DLD1 (cell line): ENCODE measurements at regions not wholly inside any gene's neighbourhood (a gene's known extent, or its start where the extent isn't known, plus 50 kb on each side); places are given as distances from the start of the nearest gene placed in this dataset.

Experiments used
- in situ Hi-C: cut with HindIII; loops from 2 replicates; pipeline ENCODE4 v1.10.0; 2017; ENCODE audit warnings: low sequenced_read_pairs

DNA sequence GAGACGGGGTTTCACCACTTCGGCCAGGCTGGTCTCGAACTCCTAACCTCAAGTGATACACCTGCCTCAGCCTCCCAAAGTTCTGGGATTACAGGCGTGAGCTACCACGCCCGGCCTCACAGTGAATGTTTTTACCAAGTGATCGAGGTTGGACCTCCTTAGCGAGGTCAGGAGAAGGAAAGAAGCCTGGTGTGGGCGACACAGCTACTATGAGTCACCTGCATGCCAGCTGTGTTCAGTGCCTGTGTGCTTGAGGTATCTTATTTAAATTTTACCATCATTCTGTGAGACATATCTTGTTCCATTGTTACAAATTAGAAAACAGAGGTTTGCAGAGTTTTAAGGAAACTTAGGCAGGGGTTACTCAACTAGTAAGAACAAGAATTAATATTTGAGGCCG is 174.8 kb upstream of the DYNLRB2 start:
- in situ Hi-C loops = no loop called here

DNA sequence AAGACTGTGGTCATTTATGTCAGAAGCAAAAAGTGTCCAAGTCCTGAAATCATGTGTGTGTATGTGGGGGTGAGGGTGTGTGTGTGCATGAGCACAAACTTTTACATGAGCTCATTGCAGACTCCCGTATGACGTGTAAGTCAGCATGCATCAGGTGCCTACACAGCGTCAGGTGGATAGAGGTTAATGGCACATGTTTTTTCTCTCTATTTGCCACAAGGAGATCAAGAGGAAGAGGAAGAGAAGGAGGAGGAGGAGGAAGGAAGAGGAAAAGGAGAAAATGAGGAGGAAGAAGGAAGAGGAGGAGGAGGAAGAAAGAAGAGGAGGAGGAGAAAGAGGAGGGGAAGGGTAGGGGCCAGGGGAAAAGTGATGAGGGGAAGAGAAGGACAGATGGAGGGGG is 178.0 kb upstream of the DYNLRB2 start:
- in situ Hi-C loops = no loop called here

- in situ Hi-C loops = no loop called here
Observed at GRCh38 chr16:80356365-80356764, 184.4 kb upstream of the DYNLRB2 start.

DNA sequence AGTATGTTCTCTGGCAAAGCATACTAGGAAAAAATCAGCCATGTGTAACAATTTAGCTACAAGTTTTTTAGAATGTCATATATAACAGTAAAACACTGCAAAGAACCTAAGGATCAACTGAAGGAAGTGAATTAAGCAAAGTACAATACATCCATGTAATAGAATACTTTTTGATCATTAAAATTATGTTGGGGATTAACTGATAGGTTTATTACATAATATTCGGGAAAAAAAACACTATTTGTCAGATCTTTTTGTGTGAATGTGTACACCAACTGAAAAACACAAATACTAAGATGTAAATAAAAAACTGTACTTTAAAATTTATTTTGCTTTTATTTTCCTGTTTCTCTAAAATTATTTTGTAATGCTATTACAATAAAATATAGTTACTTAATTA is 185.5 kb upstream of the DYNLRB2 start:
- in situ Hi-C loops = no loop called here

DNA sequence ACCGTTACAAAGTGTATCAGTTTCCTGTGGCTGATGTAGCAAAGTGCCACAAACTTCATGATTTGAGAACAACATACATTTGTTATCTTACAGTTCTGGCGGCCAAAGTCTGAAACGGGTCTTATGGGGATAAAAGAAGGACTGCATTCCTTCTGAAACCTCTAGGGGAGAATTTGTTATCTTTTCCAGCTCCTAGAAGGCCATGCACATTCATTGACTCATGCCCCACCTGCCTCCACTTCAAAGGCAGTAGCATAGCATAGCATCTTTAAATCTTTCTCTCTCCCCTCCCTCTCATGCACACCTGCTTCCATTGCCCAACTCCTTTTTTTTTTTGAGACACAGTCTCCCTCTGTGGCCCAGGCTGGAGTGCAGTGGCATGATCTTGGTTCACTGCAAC is 190.7 kb upstream of the DYNLRB2 start:
- in situ Hi-C loops = no loop called here

- in situ Hi-C loops = no loop called here
Observed at GRCh38 chr16:80347900-80348299, 192.9 kb upstream of the DYNLRB2 start.

DNA sequence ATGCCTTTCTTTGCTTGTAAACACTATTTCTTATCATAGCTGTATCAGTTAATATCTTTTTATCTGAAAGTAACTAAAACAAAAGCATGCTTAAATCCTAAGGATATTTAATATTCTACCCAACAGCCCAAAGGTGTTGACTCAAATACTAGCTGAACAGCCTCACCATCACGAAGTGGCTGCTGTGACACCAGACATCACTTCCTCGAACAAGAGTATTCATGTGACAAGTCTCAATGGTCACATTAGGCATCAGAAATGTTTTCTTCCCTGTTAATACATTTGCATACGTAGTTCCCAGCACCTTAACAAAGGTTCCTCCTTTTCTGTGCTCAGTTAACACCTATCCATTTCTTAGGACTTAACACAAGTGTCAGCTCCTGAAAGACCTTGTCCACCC is 193.8 kb upstream of the DYNLRB2 start:
- in situ Hi-C loops = no loop called here

DNA sequence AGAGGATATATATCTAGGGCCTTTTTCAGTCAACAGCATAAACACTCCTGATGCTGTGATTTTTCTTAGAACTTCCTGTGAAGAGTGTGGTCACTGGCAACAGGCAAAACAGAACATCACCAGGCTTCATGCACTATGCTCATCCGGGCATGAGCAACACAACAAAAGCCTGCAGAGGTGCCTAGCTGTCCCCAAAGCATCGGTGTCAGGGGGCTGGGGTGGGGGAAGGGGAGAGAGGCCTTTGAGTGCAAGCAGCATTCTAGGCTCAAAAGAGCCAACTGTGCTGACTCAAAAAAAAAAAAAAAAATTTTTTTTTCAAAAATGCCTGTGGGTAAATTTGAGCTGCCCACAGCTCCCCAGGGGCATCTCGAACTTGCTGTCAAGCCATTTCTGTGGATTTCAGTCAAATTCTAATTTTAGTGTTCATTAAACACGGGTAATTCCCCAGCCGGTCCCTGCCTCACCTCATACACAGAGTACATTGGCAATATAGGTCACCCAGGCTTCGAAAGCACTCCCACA is 194.6 kb upstream of the DYNLRB2 start:
- in situ Hi-C loops = no loop called here

DNA sequence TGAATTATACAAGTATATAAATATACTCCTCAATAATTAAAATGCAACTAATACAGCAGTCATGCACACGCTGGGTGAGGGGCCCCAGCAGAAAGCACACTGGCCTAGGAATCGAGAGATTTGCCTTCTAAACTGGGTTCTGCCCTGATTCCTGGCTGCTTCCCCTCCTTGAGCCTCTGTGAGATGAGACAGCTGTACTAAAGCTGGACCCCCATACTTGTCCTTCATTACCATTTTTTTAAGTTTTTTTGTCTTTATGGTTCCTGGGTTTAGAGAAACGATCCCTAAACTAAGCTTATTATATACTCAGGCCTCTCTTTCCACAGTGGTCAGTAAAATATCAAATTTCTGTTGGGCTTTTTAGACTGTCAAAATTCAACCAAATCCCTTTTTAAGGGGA is 195.1 kb upstream of the DYNLRB2 start:
- in situ Hi-C loops = no loop called here

DNA sequence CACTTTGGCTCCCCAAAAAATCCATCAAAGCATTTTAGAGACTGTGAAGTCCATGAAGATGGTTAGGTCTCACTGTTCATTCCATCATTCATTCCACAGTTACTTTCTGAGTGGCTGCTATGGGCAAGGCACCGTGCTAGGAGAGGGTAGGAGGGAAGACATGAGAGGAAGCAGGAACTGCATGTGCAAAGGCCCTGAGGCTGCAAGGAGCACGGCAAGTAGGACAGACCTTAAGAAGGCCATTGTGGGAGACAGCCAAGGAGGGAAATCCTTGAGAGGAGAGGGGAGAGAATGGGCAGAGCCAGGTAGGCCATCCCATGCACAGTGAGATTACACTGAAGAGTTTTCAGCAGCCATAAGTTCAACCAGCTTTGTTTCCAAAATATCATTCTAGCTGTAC is 196.2 kb upstream of the DYNLRB2 start:
- in situ Hi-C loops = no loop called here

DNA sequence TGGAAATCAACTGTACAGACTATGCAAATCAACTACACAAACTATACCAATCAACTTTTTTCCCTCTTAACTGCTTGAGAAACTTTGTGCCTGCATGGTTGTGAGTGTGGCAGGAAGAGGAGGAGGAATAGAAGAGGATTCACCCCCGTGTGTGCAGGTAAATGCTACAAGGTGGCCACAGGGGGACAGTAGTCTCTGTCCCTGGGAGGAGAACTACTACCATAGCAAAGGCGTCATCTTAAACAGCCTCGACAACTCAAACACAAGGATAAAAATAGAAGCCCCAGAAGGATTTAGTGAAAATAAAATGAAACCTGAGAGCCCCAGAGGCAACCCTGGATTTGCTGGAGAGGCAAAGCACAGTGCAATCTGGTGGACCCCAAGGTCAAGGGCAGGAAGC is 199.5 kb upstream of the DYNLRB2 start:
- in situ Hi-C loops = no loop called here

DNA sequence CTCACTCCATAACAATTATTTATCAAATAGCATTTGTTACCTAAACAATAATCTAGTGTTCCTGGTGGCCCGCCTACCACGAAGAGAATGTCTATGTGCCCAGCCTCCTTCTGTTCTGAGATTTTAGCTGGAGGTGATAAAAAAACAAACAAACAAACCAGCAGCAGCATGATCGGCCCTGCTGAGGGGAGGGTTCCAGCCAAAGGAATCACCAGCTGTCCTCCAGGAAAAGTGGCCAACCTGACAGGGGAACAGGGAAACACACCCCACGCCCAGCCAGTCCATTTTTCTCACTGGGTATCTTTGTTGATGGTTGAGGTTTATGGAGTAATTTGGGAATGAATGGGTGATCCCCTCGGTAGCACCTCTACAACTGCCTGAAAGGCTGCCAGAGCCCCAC is 203.0 kb upstream of the DYNLRB2 start:
- in situ Hi-C loops = no loop called here

DNA sequence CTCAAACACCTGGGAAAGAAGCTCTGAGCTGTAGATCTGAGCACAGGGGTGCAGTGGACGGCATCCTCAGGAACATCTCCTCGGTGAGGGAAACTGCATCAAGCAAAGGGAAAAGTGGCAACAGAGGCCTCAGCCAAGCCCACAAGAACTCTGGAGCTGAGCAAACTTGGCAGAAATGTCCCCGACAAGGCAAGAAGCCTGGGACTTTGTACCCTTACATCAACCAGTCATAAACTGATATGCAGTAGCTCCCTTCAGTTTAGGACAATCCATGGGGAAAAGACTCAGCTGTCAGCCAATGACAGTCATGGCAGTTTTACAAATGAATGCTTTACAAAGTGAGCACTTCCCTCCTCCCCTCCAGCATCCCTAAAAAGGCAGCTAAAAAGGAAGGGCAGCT is 210.0 kb upstream of the DYNLRB2 start:
- in situ Hi-C loops = no loop called here

- in situ Hi-C loops = no loop called here
Observed at GRCh38 chr16:80330150-80330549, 210.6 kb upstream of the DYNLRB2 start.

- in situ Hi-C loops = no loop called here
Observed at GRCh38 chr16:80327740-80328139, 213.1 kb upstream of the DYNLRB2 start.

DNA sequence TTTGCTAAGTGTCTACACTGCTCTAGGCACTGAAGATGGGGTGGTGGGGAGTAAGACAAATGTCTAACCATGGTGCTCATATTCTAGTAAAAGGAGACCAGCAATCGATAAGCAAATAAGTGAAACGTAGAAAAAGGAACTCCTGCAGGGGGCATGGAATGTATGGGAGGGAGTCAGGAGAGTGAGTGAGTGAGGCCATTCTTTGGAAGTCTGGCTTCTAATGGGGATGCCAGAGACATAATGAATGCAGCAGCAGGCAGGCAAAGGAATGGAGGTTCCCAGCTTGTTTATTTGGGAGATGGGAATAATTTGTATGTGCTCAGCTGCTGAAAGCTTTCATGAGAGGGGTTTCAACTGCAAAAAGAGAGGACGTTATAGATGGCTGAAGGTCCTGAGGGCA is 216.4 kb upstream of the DYNLRB2 start:
- in situ Hi-C loops = no loop called here

- in situ Hi-C loops = no loop called here
Observed at GRCh38 chr16:80323808-80324195, 217.0 kb upstream of the DYNLRB2 start.

- in situ Hi-C loops = no loop called here
Observed at GRCh38 chr16:80323187-80323807, 217.5 kb upstream of the DYNLRB2 start.

- in situ Hi-C loops = no loop called here
Observed at GRCh38 chr16:80319181-80319580, 221.6 kb upstream of the DYNLRB2 start.

GRCh38 chr16:80318107-80318506 is 222.7 kb upstream of the DYNLRB2 start:
- in situ Hi-C loops = no loop called here

GRCh38 chr16:80317599-80318037 is 223.2 kb upstream of the DYNLRB2 start:
- in situ Hi-C loops = no loop called here

- in situ Hi-C loops = no loop called here
Observed at GRCh38 chr16:80317116-80317515, 223.7 kb upstream of the DYNLRB2 start.

GRCh38 chr16:80314042-80314441 is 226.8 kb upstream of the DYNLRB2 start:
- in situ Hi-C loops = no loop called here
